HepG2 (cell line): ENCODE measurements at regions not wholly inside any gene's neighbourhood (a gene's known extent, or its start where the extent isn't known, plus 50 kb on each side); places are given as distances from the start of the nearest gene placed in this dataset.

Source experiments
- ASH2L ChIP-seq: fragments of 300-600, 200-600 bp; sonication (generic); IDR thresholded peaks from 2 replicates; pipeline ENCODE4 v1.7.0; 2017; ENCODE audit warnings: low read depth, mild to moderate bottlenecking, moderate library complexity, mixed read lengths, low read length; ENCODE audit not compliant: insufficient read length
- CENPT ChIP-seq: sonication (generic); formaldehyde crosslinking; IDR thresholded peaks from 2 replicates; pipeline ENCODE4 v1.8.0; 2022; ENCODE audit warnings: low read depth, mild to moderate bottlenecking, moderate library complexity, missing genetic modification reagents
- CREM ChIP-seq, 2 experiments: sonication (generic) in 1 of 2; formaldehyde crosslinking in 1 of 2; IDR thresholded peaks; 2 replicates each; pipeline versions ENCODE4 v1.4.0 to v1.6.1; 2016 to 2020; ENCODE audit warnings: antibody characterized with exemption in 1 of 2, mild to moderate bottlenecking in 1 of 2, missing genetic modification reagents in 1 of 2
- E2F2 ChIP-seq: sonication (generic); formaldehyde crosslinking; IDR thresholded peaks from 2 replicates; pipeline ENCODE4 v1.4.0; 2020; ENCODE audit warnings: missing genetic modification reagents, borderline replicate concordance
- ELF1 ChIP-seq: sonication (generic); formaldehyde crosslinking; IDR thresholded peaks from 2 replicates; pipeline ENCODE4 v1.4.0; 2020; ENCODE audit warnings: missing genetic modification reagents
- HOMEZ ChIP-seq: IDR thresholded peaks from 2 replicates; pipeline ENCODE4 v1.6.1; 2016; ENCODE audit warnings: low read depth
- ISL2 ChIP-seq: sonication (generic); formaldehyde crosslinking; IDR thresholded peaks from 2 replicates; pipeline ENCODE4 v1.5.0; 2020; ENCODE audit warnings: missing genetic modification reagents
- JUNB ChIP-seq: sonication (generic); formaldehyde crosslinking; IDR thresholded peaks from 2 replicates; pipeline ENCODE4 v1.8.0; 2022; ENCODE audit warnings: missing genetic modification reagents, mild to moderate bottlenecking, borderline replicate concordance
- KAT7 ChIP-seq: IDR thresholded peaks from 2 replicates; pipeline ENCODE4 v1.6.1; 2018; ENCODE audit warnings: borderline replicate concordance, missing compliant biosample characterization
- KDM2A ChIP-seq: sonication (generic); formaldehyde crosslinking; IDR thresholded peaks from 2 replicates; pipeline ENCODE4 v1.4.0; 2020; ENCODE audit warnings: low read depth, missing genetic modification reagents, borderline replicate concordance
- KDM4B ChIP-seq: sonication (generic); formaldehyde crosslinking; IDR thresholded peaks from 2 replicates; pipeline ENCODE4 v1.4.0; 2020; ENCODE audit warnings: missing genetic modification reagents
- MED13 ChIP-seq: sonication (generic); formaldehyde crosslinking; IDR thresholded peaks from 2 replicates; pipeline ENCODE4 v1.5.0; 2020; ENCODE audit warnings: missing genetic modification reagents
- MYNN ChIP-seq: sonication (generic); formaldehyde crosslinking; IDR thresholded peaks from 2 replicates; pipeline ENCODE4 v1.4.0; 2020; ENCODE audit warnings: mild to moderate bottlenecking, low read depth, missing genetic modification reagents
- PHB2 ChIP-seq: fragments of 450-650 bp; IDR thresholded peaks from 2 replicates; pipeline ENCODE4 v1.6.1; 2018; ENCODE audit not compliant: partially characterized antibody
- POGZ ChIP-seq: sonication (generic); formaldehyde crosslinking; IDR thresholded peaks from 2 replicates; pipeline ENCODE4 v1.4.0; 2020; ENCODE audit warnings: mild to moderate bottlenecking, missing genetic modification reagents
- TP53 ChIP-seq: sonication (generic); formaldehyde crosslinking; conservative IDR thresholded peaks from 2 replicates; pipeline ENCODE4 v1.4.0; 2020; ENCODE audit warnings: missing genetic modification reagents
- TRIM24 ChIP-seq: sonication (generic); formaldehyde crosslinking; IDR thresholded peaks from 2 replicates; pipeline ENCODE4 v1.8.0; 2022; ENCODE audit warnings: mild to moderate bottlenecking, missing genetic modification reagents
- ZNF207 ChIP-seq: fragments of 450-650 bp; IDR thresholded peaks from 2 replicates; pipeline ENCODE4 v1.6.1; 2016; ENCODE audit warnings: antibody characterized with exemption, borderline replicate concordance
- ZNF34 ChIP-seq: sonication (generic); formaldehyde crosslinking; IDR thresholded peaks from 2 replicates; pipeline ENCODE4 v1.4.0; 2020; ENCODE audit warnings: mild to moderate bottlenecking, missing genetic modification reagents, borderline replicate concordance
- ZNF407 ChIP-seq: sonication (generic); formaldehyde crosslinking; IDR thresholded peaks from one replicate; pipeline ENCODE4 v1.5.1; 2020; ENCODE audit warnings: mild to moderate bottlenecking, missing genetic modification reagents; ENCODE audit errors: not compliant biosample characterization

GRCh38 chr5:38104497-38105230 is 153.7 kb upstream of the EGFLAM start (continued):
- no peak for TF ChIP-seq ZNF207
- no peak for TF ChIP-seq TP53 (CRISPR knock-in tag)
- TF ChIP-seq POGZ = no peak
- no peak for TF ChIP-seq HOMEZ (CRISPR knock-in tag)
- no peak for TF ChIP-seq PHB2
- TF ChIP-seq KDM4B (CRISPR knock-in tag) = peak; percentile 74; the same call in 1 of the 2 replicates
- no peak for TF ChIP-seq ELF1 (CRISPR knock-in tag)
- TF ChIP-seq CREM (IDR thresholded peaks at IDR 0.05) = peak; percentile 36; the same call in 1 of the 2 replicates
- TF ChIP-seq CREM (CRISPR knock-in tag; IDR thresholded peaks at IDR 0.05) = no peak
- TF ChIP-seq CENPT (CRISPR knock-in tag) = no peak
- TF ChIP-seq ISL2 (CRISPR knock-in tag) = peak; percentile 77
- no peak for TF ChIP-seq TRIM24 (CRISPR knock-in tag)
- 0 out of 2 replicates have a peak, but pooled peaks have one; percentile 54 for TF ChIP-seq KAT7
- TF ChIP-seq JUNB (CRISPR knock-in tag) = no peak; the same call in 1 of the 2 replicates
- TF ChIP-seq E2F2 (CRISPR knock-in tag) = no peak
- TF ChIP-seq ZNF34 (CRISPR knock-in tag) = no peak
- TF ChIP-seq KDM2A (CRISPR knock-in tag) = no peak
- TF ChIP-seq MED13 = peak; percentile 87; the same call in 1 of the 2 replicates
- no peak for TF ChIP-seq MYNN (CRISPR knock-in tag)
- peak; percentile 63 for TF ChIP-seq ASH2L
- no peak for TF ChIP-seq ZNF407 (CRISPR knock-in tag)
